AG20443 (cell line): ENCODE measurements at regions not wholly inside any gene's neighbourhood (a gene's known extent, or its start where the extent isn't known, plus 50 kb on each side); places are given as distances from the start of the nearest gene placed in this dataset.

Source experiments
- DNase-seq: peaks from one replicate; pipeline ENCODE4 v3.0.0; 2012; ENCODE audit warnings: low spot score, mixed read lengths

DNA sequence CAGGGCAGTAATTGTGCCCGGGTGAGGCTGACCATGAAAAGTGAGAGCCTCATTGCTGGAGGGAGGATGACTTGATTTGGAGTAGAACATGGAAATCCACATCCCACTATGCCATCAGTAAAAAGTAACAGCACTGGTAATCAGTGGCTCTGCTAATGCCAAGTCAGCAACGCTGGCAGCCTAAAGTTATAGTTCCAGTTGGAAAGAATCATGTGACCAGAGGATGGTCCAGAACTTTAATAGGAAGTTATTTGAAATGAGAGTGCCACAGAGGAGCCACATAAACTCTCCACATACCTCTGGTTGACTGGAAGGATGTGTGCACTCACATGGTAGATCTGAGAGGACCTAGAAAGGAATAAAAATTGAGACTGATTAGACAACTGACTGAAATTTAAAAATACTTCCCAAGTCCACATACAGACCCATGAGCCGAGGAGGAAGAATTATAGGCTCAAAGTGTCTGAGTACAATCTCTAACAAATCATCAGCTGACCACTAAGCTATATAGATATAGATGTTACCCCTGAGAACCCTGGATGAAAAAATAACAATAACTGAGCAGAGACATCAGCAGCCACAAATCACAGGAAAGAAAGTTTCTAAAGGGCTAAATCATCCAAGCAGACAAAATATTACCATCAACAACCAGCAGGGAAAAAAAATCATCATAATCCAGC lies 346.8 kb downstream of the STK39 start:
- DNase-seq, result no peak

GRCh38 chr2:167898340-167898739 lies 349.1 kb downstream of the STK39 start:
- no peak for DNase-seq

- DNase-seq, result no peak
Measured at GRCh38 chr2:167891841-167892240, 355.6 kb downstream of the STK39 start.

- DNase-seq, result no peak
Measured at GRCh38 chr2:167890739-167891138, 356.7 kb downstream of the STK39 start.

- no peak for DNase-seq
Measured at GRCh38 chr2:167880415-167880814, 367.0 kb downstream of the STK39 start.

GRCh38 chr2:167875529-167875928 lies 371.9 kb downstream of the STK39 start:
- DNase-seq, result no peak

DNA sequence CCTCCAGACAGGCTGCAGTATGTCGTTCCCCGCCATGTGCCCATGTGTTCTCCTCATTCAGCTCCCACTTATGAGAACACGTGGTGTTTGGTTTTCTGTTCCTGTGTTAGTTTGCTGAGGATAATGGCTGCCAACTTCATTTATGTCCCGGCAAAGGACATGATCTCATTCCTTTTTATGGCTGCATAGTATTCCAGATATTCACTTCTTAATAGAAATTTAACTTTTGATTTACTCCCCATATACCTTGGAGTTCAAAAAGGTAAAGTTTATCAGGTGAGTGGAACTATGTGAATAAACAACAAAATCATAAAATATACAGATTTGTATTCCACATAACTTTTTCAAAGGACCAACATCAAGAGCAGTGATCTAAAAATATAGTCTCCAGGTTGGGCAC lies 372.6 kb downstream of the STK39 start:
- DNase-seq, result no peak

- no peak for DNase-seq
Measured at GRCh38 chr2:167871286-167871685, 376.1 kb downstream of the STK39 start.

DNA sequence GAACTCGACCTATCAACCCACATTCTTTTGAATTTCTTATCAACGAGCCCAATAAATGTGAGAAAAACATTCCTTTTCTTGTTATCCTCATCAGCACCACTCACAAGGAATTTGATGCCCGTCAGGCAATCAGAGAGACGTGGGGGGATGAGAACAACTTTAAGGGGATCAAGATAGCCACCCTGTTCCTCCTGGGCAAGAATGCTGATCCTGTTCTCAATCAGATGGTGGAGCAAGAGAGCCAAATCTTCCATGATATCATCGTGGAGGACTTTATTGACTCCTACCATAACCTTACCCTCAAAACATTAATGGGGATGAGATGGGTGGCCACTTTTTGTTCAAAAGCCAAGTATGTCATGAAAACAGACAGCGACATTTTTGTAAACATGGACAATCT lies 378.2 kb downstream of the STK39 start:
- no peak for DNase-seq

DNA sequence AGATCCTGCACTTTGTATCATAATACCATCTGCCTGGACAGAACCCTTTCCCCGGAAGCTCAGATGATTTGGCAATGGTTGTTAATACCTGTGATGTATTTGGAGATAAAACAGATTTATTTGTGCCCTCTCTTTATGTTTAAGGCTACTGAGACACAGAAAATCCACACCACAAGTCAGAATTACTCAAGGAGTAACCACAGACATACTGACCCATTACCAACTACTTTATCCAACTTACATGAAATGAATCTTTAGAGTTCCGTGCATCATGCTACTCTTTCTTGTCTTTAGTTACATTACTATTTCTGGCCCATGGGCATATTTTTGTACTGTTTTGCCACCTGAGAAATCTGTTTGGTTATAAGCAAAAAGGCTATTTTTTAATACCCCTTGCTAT lies 384.0 kb downstream of the STK39 start:
- no peak for DNase-seq

- DNase-seq, result peak; percentile 11
Measured at GRCh38 chr2:167862782-167863181, 384.6 kb downstream of the STK39 start.

DNA sequence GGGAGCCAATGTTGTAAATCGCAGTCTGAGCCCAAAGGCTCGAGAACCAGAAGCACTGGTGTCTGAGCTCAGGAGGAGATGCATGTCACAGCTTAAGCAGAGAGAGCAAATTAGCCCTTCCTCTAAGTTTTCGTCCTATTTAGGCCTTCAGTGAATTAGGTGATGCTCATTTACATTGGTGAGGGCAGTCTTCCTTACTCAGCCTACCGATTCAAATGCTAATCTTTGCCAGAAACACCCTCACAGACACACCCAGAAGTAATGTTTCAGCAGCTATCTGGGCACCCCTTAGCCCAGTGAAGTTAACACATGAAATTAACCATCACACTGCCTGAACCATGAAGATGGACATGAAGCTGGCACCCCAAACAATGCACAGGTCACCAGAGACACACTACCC lies 385.1 kb downstream of the STK39 start:
- DNase-seq, result no peak

DNA sequence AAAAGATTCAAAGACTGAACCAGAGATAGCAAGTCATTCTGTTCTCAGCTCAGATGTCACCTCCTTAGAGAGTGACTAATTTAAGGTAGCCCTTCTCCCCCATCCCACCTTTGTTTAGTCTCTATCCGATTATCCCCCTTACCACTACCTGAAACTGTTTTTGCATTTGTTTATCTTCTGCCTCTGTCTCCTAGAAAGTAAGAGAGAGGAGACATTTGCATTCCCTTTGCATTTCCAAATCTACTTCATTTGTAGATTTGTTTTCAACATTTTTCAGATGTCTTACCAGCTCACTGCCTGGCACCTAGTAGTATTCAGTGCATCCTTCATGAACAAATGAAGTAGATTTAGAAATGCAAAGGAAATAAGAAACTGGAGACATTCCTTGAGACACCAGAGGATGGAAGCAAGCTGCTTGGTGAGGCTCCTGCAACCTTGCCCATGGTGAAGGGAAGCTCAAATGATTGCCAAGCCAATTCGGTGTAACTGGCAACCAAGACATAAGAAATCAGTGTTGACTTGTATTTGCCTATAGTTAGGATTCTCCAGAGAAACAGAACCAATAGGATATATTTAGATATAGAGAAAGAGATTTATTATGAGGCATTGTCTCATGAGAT lies 385.7 kb downstream of the STK39 start:
- no peak for DNase-seq

DNA sequence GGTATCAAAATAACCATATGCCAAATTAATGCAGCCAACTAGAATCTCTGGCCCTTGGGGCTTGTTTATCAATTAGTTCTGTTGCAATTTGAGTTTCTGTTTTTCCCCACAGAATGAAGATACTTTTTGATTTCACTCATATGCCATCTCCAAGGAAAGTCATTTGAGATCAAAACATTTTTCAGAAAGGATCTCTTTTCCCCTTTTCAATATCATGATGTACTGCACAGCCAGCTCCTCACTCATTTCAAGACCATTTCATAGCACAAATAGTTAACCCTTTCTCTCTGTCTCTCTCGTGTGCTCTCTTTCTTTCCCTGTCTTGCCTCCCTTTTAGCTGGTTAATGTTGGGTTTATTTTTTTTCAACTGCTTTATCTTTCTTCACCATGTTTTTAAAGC lies 387.3 kb downstream of the STK39 start:
- no peak for DNase-seq

DNA sequence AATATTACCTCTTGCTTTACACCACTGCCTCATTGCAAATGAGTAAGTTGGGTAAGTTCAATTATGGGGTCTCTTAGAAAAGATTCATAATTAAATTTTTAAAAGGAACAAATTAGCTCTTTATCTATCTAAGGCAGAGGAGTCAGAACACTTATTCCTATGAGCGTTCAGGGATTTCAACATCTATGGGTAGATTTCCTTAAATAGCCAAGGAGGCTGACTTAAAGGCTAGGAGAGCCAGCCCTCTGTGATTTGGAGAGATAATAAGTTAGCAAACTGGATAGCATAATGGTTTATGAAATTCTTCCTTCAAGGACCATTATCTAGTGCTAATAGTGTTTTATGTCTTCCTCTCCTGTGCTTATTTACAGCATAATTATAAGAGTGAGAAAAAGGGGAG lies 387.7 kb downstream of the STK39 start:
- no peak for DNase-seq

DNA sequence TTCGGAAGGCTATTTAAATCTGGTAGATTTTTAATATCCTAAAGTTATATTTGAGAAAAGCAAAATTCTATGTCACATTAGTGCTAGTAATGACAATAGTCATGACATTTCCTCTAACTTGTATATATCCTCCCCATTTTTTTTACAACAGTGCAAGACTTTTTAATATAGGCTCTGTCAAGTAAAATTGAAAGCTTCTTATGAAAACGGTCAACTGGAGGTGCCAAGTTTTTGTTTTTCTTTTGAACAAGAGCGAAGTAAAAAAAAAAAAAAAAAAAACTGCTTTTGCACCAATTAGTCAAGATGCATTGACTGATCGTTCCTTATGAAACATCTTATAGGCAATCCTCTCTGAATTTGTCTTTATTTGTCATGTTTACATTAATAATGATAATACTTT lies 389.3 kb downstream of the STK39 start:
- no peak for DNase-seq

DNA sequence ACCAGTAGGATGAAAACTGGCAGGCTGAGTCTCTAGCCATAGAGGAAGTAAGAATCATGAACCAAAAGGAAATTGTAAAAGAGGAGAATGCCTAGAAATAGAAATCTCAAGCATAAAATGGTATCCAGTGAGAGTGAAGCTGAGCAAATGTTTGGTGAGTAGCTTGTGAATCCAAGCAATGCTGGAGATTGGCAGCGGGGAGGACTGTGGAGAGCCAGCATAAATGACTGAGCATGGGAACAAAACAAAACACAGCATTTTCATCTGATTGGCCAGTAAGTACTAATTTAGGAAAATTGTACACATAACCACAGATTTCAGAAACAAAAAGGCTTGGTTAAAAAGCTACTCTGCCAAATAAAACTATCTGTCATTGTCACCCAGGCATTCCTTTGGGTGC lies 390.0 kb downstream of the STK39 start:
- DNase-seq, result no peak

GRCh38 chr2:167856190-167856589 lies 391.2 kb downstream of the STK39 start:
- no peak for DNase-seq

GRCh38 chr2:167855211-167855610 lies 392.2 kb downstream of the STK39 start:
- DNase-seq, result no peak

GRCh38 chr2:167853717-167854116 lies 393.7 kb downstream of the STK39 start:
- no peak for DNase-seq

GRCh38 chr2:167851876-167852275 lies 395.5 kb downstream of the STK39 start:
- DNase-seq, result no peak

DNA sequence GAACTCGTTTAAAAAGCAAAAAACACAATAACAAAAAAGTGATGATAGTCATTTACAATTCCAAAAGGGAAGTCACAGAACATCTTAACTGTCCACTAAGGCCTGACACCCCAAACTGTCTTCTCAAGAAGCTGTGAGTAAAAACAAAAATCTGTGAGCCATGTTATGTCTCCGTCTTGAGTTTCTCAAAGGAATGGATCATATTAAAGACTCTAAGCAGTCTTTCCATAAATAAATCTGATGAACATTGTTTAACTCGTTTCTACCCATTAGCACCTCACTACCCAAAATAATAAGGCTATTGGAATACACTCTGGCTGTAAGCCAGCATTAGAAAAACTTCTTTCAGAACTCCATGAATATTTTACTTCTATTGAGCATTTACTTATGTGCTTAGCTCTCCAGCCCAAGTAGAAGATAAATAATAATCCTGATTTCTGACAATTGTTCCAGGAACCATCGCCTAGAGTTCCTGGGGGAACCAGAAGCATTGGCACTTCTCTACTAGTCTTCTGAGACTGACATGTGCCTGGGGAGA lies 396.0 kb downstream of the STK39 start:
- DNase-seq, result no peak

GRCh38 chr2:167844714-167845530 lies 402.5 kb downstream of the STK39 start:
- no peak for DNase-seq
